ENCODE measurements at regions not wholly inside any gene's neighbourhood (a gene's known extent, or its start where the extent isn't known, plus 50 kb on each side); places are given as distances from the start of the nearest gene placed in this dataset.

- TF ChIP-seq CTCF (IDR thresholded peaks at IDR 0.05) (no peak), POLR2A (IDR thresholded peaks at IDR 0.05) (no peak)
Measured at GRCh38 chr7:90078921-90079320, 75.3 kb upstream of the STEAP1 start.
